Mucosa of stomach (tissue), 1 donor: ENCODE measurements at regions not wholly inside any gene's neighbourhood (a gene's known extent, or its start where the extent isn't known, plus 50 kb on each side); places are given as distances from the start of the nearest gene placed in this dataset.

ENCODE experiments used
- H3K27me3 ChIP-seq: one replicate; pipeline ENCODE4 v1.7.0; 2013; ENCODE audit warnings: mild to moderate bottlenecking, low read length; ENCODE audit not compliant: control insufficient read depth, insufficient read depth
- H3K36me3 ChIP-seq: one replicate; pipeline ENCODE4 v1.7.0; 2013; ENCODE audit warnings: low read length; ENCODE audit not compliant: control insufficient read depth, insufficient read depth
- H3K4me1 ChIP-seq: one replicate; pipeline ENCODE4 v1.7.0; 2013; ENCODE audit warnings: mild to moderate bottlenecking, low read length; ENCODE audit not compliant: control insufficient read depth, insufficient read depth
- H3K4me3 ChIP-seq: one replicate; pipeline ENCODE4 v1.7.0; 2013; ENCODE audit warnings: low read length
- H3K9ac ChIP-seq: one replicate; pipeline ENCODE4 v1.7.0; 2013; ENCODE audit warnings: mild to moderate bottlenecking, low read length, moderate library complexity
- H3K9me3 ChIP-seq: one replicate; pipeline ENCODE4 v1.7.0; 2013; ENCODE audit warnings: mild to moderate bottlenecking, low read length, moderate library complexity; ENCODE audit not compliant: control insufficient read depth
- donor health status: Pancreatic carcinoma.

DNA sequence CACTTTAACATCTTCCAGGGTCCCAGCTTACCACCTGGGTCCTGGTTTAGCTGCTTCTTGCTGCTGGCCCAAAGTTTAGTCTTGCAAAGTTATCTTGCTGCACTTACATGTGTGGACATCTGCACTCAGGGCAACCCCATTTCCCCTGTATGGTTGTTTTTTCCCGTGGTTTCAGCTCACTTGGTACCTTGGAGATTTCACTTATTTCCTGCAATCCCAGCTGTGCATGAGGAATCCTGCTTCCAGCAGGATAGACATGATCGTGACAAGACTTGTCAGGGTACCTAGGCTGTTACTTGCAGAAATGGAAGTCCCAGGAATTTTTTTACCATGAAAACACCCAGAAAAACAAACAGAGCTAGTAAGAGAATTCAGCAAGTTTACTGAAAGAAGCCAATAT, 95.9 kb upstream of the LEP start:
- Histone ChIP-seq H3K4me1 (no peaks in the 10 kb centered on the region), H3K9ac (no peak overlapping the region), H3K9me3 (no peaks in the 10 kb centered on the region), H3K36me3 (no peaks in the 10 kb centered on the region), H3K4me3 (no peak overlapping the region), H3K27me3 (peaks cover 10% of the 10 kb centered on the region)

GRCh38 chr7:128146052-128146451, 95.0 kb upstream of the LEP start:
- Histone ChIP-seq H3K27me3 (peaks cover 10% of the 10 kb centered on the region), H3K4me1 (no peaks in the 10 kb centered on the region), H3K9ac (no peak overlapping the region), H3K36me3 (no peaks in the 10 kb centered on the region), H3K4me3 (no peak overlapping the region), H3K9me3 (no peaks in the 10 kb centered on the region)

DNA sequence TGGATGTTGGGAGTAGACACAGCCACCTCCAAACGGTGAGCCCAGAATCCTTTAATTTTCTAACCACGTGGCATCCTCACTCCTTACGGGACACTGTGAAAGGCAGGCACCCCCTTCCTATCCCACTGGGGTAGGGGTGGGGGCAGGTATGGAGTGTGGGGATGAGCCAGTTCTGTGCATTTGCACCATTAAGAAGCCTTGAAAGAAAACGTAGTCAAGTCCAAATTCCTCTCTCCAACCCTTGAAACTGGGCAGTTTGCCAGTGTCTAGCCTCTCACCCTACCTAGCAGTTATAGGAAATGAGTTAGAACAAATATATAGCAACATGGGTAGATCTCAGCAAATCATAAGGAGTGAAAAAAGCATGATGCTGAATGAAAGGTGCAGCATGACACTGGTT, 92.4 kb upstream of the LEP start:
- no peaks in the 10 kb centered on the region for H3K9me3 ChIP-seq
- no peaks in the 10 kb centered on the region for H3K36me3 ChIP-seq
- peaks cover 10% of the 10 kb centered on the region for H3K27me3 ChIP-seq
- H3K9ac ChIP-seq: no peak overlapping the region
- no peaks in the 10 kb centered on the region for H3K4me1 ChIP-seq
- no peak overlapping the region for H3K4me3 ChIP-seq

DNA sequence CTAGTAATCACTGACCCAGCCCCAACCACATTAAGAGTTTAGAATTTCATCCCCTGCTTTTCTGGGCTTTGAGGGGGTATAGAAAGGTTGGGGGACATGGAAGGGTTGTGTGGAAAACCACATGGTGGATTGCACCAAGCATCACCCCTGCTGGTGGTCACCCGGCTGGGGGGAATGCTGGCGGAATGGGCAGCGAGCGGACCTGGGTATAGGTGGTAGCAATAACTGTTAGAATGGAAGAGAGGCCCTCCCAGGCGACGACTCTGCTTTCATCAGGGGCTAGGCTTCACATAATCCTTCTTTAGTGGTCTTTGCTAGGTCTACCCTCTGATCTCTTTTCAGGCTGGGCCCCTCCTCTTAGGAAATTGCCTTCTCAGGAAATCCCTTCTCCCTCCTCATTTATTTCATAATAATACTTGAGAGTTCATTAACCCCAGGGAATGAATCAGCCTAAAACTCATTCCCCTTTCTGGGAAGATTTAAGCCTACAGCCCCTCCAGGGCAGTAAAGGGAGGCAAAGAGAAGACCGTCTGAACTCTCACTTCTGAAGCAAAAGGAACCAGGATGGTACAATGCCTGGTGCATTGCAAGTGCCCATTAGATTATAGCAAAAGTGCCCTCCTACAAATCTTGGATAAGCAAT, 90.7 kb upstream of the LEP start:
- no peaks in the 10 kb centered on the region for H3K4me1 ChIP-seq
- no peaks in the 10 kb centered on the region for H3K9me3 ChIP-seq
- no peaks in the 10 kb centered on the region for H3K36me3 ChIP-seq
- H3K9ac ChIP-seq: no peak overlapping the region
- H3K4me3 ChIP-seq: no peak overlapping the region
- peaks cover 10% of the 10 kb centered on the region for H3K27me3 ChIP-seq

DNA sequence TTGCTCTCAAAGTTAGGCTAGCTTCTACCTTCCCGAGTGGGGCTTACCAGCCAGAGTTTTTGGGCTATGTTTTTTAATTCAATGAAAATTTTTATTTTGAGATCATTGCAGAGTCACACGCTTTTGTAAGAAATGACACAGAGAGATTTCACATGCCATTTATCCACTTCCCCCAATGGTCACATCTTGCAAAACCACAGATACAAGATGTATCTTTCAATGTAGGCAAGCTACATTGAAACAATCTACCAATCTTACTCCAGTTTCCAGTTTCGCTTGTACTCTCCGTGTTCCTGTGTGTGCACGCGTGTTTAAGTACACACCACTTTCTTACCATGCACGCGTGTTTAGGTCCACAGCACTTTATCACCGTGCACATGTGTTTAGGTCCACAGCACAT, 89.4 kb upstream of the LEP start:
- peaks cover 10% of the 10 kb centered on the region for H3K27me3 ChIP-seq
- no peaks in the 10 kb centered on the region for H3K9me3 ChIP-seq
- H3K9ac ChIP-seq: no peak overlapping the region

GRCh38 chr7:128152721-128153120, 88.4 kb upstream of the LEP start:
- Histone ChIP-seq H3K27me3 (peaks cover 20% of the 10 kb centered on the region), H3K9me3 (no peaks in the 10 kb centered on the region), H3K36me3 (no peaks in the 10 kb centered on the region)

More for the DNA sequence above, 89.4 kb upstream of the LEP start:
- Histone ChIP-seq H3K4me1 (no peaks in the 10 kb centered on the region), H3K4me3 (no peak overlapping the region), H3K36me3 (no peaks in the 10 kb centered on the region)

DNA sequence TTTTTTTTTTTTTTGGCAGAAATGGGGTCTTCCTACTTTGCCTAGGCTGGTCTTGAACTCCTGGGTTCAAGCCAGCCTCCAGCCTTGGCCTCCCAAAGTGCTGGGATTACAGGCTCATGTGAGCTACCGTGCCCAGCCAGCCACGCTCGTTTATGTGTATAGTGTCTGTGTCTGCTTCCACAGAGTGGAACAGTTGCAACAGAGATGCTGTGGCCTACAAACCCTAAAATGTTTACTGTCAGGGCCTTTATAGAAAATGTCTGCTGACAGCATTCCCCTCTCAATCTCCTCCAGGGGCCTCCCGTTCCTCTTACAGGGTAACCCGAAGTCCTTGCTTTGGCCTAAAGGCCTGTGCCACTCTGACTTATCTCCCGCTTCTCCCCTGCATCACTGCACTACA, 87.6 kb upstream of the LEP start:
- Histone ChIP-seq H3K36me3 (no peaks in the 10 kb centered on the region), H3K27me3 (peaks cover 21% of the 10 kb centered on the region), H3K9ac (no peak overlapping the region), H3K9me3 (no peaks in the 10 kb centered on the region), H3K4me1 (no peaks in the 10 kb centered on the region), H3K4me3 (no peak overlapping the region)

More at GRCh38 chr7:128152721-128153120, 88.4 kb upstream of the LEP start:
- Histone ChIP-seq H3K9ac (no peak overlapping the region), H3K4me3 (no peak overlapping the region), H3K4me1 (no peaks in the 10 kb centered on the region)

- H3K4me1 ChIP-seq: no peaks in the 10 kb centered on the region
- peaks cover 21% of the 10 kb centered on the region for H3K27me3 ChIP-seq
Measured at GRCh38 chr7:128154504-128154903, 86.6 kb upstream of the LEP start.

DNA sequence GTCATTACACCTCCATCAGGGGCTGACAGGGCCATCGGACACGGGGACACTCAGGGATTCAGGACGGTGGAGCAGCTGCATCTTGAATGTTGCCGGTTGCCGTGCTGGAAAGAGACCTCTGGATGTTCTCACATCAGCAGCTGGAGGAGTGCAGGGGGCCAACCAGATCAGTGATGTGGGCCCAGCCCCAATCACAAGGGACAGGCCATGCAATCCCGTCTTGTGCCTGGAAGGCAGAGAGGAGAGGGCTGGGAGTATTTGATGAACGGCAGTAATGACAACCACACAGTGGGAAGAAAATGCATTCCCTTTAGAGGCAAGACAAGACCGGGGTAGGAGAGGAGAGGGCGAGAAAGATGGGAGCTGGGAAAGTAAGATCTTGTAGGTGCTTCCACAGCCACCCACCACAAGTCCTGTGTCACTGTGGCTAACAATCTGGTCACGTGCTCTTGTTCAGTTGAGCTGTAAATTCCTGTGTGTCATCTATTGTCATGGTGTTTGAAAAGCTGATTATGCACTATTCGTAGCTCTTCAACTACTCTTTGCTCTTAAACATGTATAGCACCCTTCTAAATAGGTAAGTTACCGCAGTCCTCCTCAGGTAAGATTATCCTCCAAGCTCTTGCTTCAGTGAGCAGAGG, 85.9 kb upstream of the LEP start:
- H3K4me3 ChIP-seq: no peak overlapping the region
- H3K27me3 ChIP-seq: peaks cover 26% of the 10 kb centered on the region
- no peaks in the 10 kb centered on the region for H3K9me3 ChIP-seq
- no peaks in the 10 kb centered on the region for H3K36me3 ChIP-seq
- H3K9ac ChIP-seq: no peak overlapping the region
- no peaks in the 10 kb centered on the region for H3K4me1 ChIP-seq

More at GRCh38 chr7:128154504-128154903, 86.6 kb upstream of the LEP start:
- Histone ChIP-seq H3K9ac (no peak overlapping the region), H3K9me3 (no peaks in the 10 kb centered on the region), H3K36me3 (no peaks in the 10 kb centered on the region), H3K4me3 (no peak overlapping the region)

DNA sequence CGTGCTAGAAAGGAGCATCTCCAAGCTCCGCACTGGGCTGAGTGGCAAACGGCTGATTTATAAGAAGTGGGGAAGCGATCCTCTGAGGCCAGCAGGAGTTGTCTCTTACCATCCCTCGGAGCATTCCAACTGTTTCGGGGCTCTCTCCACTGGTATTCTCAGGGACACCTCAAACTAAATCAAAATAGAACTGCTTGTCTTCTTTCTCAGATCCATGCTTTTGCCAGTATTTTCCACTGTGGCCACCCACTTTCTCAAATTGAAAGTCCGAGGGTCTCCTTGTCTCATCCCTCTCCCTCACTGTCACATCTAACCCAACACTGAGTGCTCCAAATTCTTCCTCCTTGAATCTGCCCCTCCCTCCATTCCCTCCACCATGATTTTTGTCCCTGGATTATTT, 83.2 kb upstream of the LEP start:
- no peak overlapping the region for H3K9ac ChIP-seq
- H3K9me3 ChIP-seq: no peaks in the 10 kb centered on the region
- no peaks in the 10 kb centered on the region for H3K36me3 ChIP-seq
- peaks cover 40% of the 10 kb centered on the region for H3K27me3 ChIP-seq
- no peak overlapping the region for H3K4me3 ChIP-seq
- no peaks in the 10 kb centered on the region for H3K4me1 ChIP-seq

DNA sequence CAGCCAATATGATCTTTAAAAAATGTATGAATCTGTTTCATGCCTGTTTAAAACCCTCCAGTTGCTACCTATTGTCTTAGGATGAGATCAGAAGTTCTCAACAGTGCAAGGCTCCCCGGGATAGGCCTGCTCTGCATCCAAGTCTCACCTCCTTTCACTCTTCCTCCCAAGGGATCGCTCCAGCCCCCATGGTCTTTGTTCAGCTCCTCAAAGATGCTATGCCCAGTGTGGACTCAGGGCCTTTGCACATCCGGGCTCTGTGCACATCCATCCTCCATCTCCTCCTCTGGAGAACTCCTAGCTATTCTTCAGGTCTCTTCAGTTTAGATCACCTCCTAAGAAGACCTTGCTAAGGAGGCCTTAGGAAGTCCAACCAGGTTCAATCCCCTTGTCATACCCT, 82.7 kb upstream of the LEP start:
- peaks cover 40% of the 10 kb centered on the region for H3K27me3 ChIP-seq
- H3K36me3 ChIP-seq: no peaks in the 10 kb centered on the region
- no peaks in the 10 kb centered on the region for H3K9me3 ChIP-seq
- H3K4me3 ChIP-seq: no peak overlapping the region
- no peak overlapping the region for H3K9ac ChIP-seq
- no peaks in the 10 kb centered on the region for H3K4me1 ChIP-seq

DNA sequence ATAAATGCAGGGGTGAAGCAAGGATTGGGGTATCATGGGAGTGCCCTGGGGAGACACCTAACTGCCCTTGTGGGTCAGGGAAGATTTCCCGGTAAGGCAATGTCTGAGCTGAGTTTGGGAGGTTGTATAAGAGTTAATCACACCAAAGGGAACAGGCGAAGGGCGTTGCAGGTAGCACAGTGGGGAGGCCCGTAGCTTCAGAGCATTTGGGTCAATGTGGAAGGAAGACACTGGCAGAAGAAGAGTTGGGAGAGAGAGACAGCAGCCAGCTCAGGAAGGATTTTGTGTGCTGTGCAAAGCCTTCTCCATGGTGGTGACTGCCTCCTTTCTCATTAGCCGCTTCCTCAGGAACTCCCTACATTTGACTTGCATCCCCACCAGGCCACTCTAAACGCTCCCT, 80.8 kb upstream of the LEP start:
- Histone ChIP-seq H3K36me3 (no peaks in the 10 kb centered on the region), H3K4me1 (no peaks in the 10 kb centered on the region), H3K27me3 (peaks cover 59% of the 10 kb centered on the region), H3K4me3 (no peak overlapping the region), H3K9me3 (no peaks in the 10 kb centered on the region), H3K9ac (no peak overlapping the region)
